NCI-H2196 (cell line): ENCODE measurements at regions not wholly inside any gene's neighbourhood (a gene's known extent, or its start where the extent isn't known, plus 50 kb on each side); places are given as distances from the start of the nearest gene placed in this dataset.

Experiments used
- DNase-seq: peaks from one replicate; lab custom pipeline; 2025; ENCODE audit not compliant: unreplicated experiment; lab: John Stamatoyannopoulos, UW

DNA sequence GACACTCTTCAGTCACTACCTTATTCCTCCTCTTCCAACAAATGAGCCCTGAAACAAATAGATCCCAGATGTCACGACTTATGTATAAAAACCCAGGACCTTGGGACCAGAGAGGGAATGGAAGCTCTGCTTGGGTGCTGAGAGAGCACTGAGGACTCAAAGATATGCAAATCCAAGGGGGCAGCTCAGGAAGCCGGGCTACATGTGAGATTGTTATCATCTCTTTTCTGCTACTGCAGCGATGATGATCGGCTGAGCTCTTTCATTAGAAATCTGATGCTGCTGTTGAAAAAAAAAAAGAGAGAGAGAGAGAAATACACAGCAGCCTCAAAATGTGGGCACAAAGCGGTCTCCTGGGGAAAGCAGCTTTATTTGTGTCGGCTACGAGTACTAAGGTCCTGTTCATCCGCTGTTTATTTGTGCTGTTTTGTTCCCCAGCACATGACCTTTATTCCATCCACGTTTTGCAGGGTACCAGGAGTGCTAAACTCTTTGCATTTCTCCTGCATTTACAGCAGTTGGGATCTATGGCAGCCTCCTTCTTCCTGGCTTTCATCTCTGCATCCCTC lies 120.2 kb downstream of the TRIM29 start:
- DNase-seq = no peak

- no peak for DNase-seq
Measured at GRCh38 chr11:120013325-120014250, 124.3 kb downstream of the TRIM29 start.

DNA sequence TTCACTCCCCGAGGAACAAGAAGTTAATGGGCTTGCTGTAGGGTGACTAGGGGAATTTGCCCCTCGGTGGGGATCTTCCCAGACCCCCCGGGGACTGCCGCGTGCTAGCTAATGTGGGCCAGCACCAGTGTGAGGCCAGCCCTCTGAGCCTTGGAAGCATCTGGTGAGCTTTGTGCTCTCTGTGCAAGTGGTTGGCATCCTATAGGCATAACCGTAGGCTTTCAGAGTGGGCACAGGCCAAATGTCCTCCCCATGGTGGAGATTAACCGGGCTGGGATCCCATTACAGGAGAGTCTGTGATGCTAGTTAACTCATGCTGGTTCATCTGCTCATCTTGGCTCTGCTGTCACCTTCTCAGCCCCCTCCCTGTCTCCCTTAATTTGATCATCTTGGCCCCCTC lies 125.7 kb downstream of the TRIM29 start:
- no peak for DNase-seq

GRCh38 chr11:120011836-120012235 lies 126.1 kb downstream of the TRIM29 start:
- DNase-seq = no peak

DNA sequence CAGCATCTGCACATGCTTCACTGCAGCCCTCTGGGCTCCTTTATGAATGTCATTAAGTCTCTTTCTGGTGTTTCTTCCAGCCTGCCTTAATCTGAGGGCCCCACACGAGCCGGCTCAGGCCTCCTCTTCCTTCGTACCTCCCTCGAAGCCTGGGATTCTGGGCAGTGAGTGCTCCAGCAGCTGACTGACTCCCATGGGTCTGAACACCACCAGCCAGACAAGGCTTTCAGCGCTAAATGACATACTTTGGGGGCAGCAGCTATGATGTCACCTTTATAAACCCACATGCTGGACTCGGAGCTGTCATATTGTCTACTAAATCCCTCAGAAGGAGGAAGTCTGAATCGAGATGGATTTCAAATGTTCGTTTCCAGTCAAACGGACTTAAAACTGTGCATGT lies 127.1 kb downstream of the TRIM29 start:
- no peak for DNase-seq

DNA sequence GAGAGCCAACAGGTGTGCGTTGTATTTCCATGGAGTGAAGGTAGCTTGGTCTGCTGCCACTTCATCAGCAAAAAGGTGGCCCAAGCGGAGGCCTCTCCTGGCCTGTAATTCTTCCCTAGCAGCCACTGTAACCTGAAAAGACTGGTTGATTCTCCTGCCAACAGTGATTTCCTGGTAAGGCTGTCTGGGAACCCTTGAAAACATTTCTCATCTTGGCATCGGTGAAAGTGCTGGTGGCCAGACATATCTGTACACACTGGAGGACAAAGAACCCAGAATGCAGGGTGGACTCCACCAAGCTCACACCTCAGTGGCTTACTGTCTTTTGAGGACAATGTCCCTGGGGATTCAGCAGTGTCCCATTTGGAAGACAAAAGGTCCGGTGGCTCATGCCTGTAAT lies 128.0 kb downstream of the TRIM29 start:
- DNase-seq = no peak

GRCh38 chr11:120007144-120007543 lies 130.8 kb downstream of the TRIM29 start:
- no peak for DNase-seq

- DNase-seq = no peak
Measured at GRCh38 chr11:120004723-120005122, 133.2 kb downstream of the TRIM29 start.

DNA sequence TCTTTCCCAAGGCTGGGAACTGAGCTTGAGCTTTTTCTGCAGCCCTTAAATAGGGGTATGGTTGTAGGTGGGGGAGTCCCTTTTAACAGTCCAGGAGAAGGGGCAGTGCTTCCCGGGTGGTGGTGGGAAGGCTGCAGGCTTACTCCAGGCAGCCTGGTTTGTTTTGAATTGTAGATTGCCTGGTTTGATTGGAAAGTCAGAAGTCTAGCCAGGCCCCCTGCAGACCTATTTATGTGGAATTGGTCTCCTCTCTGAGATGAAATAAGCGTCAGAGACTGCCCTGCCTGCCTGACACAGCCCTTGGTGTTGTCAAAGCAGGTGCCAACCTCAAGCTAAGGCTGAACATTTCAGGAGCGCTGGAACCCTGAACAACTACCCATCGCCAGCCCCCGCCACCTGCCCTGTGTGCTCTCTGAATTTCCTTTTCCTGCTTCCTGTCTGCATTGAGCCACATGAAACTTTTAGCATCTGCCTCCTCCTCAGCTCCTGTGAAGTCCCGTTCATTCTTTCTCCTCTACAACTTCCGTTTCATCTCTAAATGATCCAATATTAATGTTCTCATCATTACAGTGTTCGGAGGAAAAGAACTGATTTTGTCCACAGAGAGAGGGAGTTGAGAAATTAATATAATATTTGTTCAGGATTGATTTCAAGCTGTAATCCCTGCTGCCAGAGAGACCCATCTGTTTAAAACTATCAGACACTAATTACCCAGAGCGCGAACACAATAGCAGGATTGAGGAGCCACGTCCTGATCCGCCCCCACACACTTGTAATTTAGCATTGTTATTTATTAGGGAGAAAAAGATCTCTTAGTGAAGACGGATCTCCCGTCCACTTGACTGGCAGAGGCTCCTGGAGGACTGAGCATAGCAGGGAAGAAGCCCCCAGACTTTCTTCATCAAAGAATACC lies 136.5 kb downstream of the TRIM29 start:
- no peak for DNase-seq

- no peak for DNase-seq
Measured at GRCh38 chr11:119999220-119999619, 138.7 kb downstream of the TRIM29 start.

- no peak for DNase-seq
Measured at GRCh38 chr11:119996556-119996955, 141.4 kb downstream of the TRIM29 start.

- DNase-seq = no peak
Measured at GRCh38 chr11:119995730-119996491, 142.0 kb downstream of the TRIM29 start.

DNA sequence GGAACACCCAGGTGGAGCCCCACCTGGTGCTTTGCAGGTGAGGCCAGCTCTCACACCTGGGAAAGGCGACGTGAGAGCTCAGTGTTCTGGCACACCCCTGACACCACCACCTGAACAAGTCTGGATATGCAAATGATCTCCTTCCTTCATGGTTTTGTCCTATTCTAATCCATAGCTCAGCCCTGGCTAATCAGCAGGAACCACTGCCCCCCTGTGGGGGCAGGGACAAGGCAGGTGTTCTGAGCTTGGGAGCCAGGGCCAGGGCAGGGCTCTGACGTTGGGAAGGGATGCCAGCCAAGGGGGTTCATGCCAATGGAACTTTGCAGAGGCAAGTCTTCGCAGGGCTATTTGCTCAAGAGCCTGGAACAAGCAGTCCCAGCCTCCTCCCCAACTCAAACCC lies 144.2 kb downstream of the TRIM29 start:
- no peak for DNase-seq

DNA sequence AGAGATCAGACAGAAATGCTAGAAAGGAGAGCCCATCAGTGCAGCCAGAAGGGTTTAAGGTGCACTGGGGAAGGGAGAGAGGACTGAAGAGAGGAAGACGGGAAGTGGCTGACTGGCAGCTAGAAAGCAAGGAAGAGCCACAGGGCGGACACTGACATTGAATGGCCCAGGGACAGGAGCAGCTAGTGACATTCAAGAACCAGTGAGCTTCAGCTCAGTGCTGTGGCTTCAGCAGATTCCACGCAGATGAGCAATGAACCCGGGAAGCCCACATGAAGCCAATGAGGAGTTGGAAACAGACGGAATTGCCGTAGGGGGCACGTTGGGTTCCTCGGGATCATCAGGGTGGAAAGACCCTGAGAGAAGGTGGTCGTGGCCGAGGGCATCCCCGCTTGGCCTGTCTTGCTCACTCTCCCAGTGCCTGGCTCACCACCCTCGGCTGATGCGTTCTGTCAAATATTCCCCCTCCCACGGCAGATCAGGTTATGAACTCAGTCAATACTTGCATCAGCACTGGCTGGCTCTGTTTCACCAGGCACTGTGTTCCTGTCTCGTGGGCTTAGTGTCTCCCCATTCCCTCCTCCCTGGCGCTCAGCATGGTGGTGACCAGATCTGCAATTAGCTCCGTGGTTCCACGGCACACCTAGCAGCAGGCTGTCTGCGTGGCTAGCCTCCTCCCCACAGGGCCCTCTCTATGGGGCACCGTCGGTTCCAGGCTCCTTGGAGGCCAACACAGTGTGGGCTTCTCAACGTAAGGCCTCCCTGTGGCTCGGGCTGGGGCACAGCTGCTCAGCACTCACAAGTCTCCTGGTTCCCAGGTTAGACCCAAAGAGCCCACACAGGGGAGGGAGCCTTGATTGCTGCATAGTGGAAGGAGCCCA lies 145.5 kb downstream of the TRIM29 start:
- DNase-seq = no peak

DNA sequence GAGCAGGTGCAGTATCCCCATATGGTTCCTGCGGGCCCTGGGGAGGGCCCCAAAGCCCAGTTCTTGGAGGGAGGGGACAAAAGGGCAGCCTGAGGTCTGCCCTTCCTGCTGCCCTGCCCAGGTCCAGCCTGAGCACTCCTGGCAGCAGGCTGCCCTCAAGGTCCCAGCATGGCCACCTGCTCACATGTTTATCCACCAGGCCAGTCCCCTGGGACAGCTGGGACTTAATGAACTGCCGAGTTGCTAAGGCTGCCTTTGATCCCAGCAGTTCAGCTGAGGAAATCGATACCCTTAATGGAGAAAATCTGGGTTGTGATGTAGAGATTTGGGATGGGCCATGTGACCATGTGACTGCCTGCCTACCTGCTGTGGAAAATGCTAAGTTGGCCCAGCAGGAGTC lies 146.2 kb downstream of the TRIM29 start:
- DNase-seq = no peak

GRCh38 chr11:119991022-119991404 lies 146.9 kb downstream of the TRIM29 start:
- no peak for DNase-seq

- no peak for DNase-seq
Measured at GRCh38 chr11:119990309-119991021, 147.4 kb downstream of the TRIM29 start.

- no peak for DNase-seq
Measured at GRCh38 chr11:119989159-119989821, 148.6 kb downstream of the TRIM29 start.

DNA sequence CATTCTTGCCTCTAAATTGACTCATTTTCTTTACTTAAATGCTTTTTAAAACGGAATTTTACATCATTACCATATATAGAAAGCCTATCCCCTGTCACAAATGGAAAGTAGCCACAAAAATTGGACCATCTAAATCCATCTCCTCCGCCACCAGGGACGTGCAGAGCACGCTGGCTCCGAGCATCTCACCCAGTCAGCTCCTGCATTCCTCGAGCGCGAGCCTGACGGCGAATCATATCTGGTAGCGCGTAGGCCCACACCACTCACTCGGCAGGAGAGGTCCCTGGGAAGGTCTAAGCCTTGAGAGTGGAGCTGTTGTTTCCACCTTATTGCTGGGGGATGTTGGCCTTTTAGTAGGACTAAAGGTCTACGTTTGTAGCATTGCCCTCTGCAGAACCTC lies 152.4 kb downstream of the TRIM29 start:
- DNase-seq = no peak
